ENCODE measurements at regions not wholly inside any gene's neighbourhood (a gene's known extent, or its start where the extent isn't known, plus 50 kb on each side); places are given as distances from the start of the nearest gene placed in this dataset.

DNA sequence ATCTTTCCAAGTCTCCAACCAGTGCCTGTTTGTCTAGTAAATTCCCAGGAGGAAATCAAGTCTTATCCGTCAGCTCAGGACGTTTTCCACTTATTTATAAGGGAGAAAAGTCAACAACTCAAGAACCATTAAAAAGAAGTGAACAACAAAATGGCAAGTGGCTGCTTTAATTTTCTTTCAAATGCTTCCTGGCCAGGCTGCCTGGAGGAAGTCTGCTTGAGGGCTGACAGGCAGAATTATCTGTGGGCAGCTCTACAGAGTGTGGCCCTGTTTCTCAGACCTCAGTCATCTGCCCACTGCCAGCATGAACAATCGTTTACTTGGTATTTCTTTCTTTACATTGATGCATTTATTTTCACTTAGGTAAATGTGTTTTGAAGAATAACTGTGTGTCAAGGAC is 281.9 kb upstream of the ISX start (continued):
- TF ChIP-seq, protein P1, sequence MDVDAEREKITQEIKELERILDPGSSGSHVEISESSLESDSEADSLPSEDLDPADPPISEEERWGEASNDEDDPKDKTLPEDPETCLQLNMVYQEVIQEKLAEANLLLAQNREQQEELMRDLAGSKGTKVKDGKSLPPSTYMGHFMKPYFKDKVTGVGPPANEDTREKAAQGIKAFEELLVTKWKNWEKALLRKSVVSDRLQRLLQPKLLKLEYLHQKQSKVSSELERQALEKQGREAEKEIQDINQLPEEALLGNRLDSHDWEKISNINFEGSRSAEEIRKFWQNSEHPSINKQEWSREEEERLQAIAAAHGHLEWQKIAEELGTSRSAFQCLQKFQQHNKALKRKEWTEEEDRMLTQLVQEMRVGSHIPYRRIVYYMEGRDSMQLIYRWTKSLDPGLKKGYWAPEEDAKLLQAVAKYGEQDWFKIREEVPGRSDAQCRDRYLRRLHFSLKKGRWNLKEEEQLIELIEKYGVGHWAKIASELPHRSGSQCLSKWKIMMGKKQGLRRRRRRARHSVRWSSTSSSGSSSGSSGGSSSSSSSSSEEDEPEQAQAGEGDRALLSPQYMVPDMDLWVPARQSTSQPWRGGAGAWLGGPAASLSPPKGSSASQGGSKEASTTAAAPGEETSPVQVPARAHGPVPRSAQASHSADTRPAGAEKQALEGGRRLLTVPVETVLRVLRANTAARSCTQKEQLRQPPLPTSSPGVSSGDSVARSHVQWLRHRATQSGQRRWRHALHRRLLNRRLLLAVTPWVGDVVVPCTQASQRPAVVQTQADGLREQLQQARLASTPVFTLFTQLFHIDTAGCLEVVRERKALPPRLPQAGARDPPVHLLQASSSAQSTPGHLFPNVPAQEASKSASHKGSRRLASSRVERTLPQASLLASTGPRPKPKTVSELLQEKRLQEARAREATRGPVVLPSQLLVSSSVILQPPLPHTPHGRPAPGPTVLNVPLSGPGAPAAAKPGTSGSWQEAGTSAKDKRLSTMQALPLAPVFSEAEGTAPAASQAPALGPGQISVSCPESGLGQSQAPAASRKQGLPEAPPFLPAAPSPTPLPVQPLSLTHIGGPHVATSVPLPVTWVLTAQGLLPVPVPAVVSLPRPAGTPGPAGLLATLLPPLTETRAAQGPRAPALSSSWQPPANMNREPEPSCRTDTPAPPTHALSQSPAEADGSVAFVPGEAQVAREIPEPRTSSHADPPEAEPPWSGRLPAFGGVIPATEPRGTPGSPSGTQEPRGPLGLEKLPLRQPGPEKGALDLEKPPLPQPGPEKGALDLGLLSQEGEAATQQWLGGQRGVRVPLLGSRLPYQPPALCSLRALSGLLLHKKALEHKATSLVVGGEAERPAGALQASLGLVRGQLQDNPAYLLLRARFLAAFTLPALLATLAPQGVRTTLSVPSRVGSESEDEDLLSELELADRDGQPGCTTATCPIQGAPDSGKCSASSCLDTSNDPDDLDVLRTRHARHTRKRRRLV (CRISPR knock-in tag; IDR thresholded peaks at IDR 0.05) = no peak
- TF ChIP-seq, protein P2, sequence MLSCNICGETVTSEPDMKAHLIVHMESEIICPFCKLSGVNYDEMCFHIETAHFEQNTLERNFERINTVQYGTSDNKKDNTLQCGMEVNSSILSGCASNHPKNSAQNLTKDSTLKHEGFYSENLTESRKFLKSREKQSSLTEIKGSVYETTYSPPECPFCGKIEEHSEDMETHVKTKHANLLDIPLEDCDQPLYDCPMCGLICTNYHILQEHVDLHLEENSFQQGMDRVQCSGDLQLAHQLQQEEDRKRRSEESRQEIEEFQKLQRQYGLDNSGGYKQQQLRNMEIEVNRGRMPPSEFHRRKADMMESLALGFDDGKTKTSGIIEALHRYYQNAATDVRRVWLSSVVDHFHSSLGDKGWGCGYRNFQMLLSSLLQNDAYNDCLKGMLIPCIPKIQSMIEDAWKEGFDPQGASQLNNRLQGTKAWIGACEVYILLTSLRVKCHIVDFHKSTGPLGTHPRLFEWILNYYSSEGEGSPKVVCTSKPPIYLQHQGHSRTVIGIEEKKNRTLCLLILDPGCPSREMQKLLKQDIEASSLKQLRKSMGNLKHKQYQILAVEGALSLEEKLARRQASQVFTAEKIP (CRISPR knock-in tag; IDR thresholded peaks at IDR 0.05; ENCODE audit: borderline replicate concordance) = no peak

DNA sequence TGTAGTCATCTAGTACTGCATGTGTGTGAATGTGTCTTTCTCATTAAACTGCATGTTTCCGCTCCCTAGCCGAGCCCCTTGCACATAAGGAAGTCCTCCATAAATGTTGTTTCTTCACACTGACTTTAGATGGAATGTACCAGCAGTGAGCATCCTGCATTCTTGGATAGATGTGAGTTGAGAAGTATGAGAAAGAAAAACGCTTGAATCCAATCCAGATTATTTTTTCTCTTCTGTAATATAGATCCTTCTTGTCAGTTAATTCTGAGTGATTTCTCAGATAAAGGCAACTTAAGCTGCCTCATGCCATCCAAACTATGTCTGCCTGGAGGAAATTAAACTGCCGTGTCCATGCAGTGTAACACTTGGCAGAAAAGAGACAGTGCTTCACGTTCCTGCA is 268.1 kb upstream of the ISX start:
- POLR2A ChIA-PET = no interaction called here
- ATAC-seq (no peak), DNase-seq (ENCODE audit: low spot score) (no peak), FAIRE-seq (no peak)
- CTCF ChIA-PET (ENCODE audit: low intra/inter-chr PET ratio, low total read pairs) = no interaction called here
- Histone ChIP-seq H3K9me3 (ENCODE audit: low read length) (no peaks in the 10 kb centered on the region), H3K36me3 (replicated peaks in 1 of 2; ENCODE audit: control insufficient read depth in 1 of 2, insufficient read depth in 2 of 2, low read length in 2 of 2) (no peaks in the 10 kb centered on the region), H3K27me3 (ENCODE audit: control insufficient read depth in 1 of 2, insufficient read depth in 2 of 2, low read length in 2 of 2) (peaks cover 0 to 20% of the 10 kb centered on the region in 2 experiments; a peak in 2 of 5 replicates), H3K4me2 (ENCODE audit: low read depth, low read length) (no peak overlapping the region), H4K20me1 (ENCODE audit: insufficient read depth, low read length) (no peaks in the 10 kb centered on the region), H3K4me3 (replicated peaks in 1 of 3; ENCODE audit: insufficient read depth in 1 of 3, low read depth in 2 of 3, low read length in 3 of 3) (no peak overlapping the region), H3K4me1 (ENCODE audit: insufficient read depth, low read length) (no peaks in the 10 kb centered on the region), H2AFZ (ENCODE audit: low read length) (no peak overlapping the region), H3K9ac (ENCODE audit: insufficient read depth, low read depth, low read length) (no peak overlapping the region), H3K27ac (ENCODE audit: extremely low read length, insufficient read depth, low read length) (no peak overlapping the region), H3K79me2 (ENCODE audit: insufficient read depth, low read length) (no peaks in the 10 kb centered on the region)
- WGBS (ENCODE audit: low lambda C conversion rate) = 5% methylated on average over 5 of the region's 5 CpGs
- in situ Hi-C loops (cut with HindIII; ENCODE audit: extremely low pct_ligation_motif_present, low pct_unique_long_range_greater_than_20kb) (no loop called here), intact Hi-C loops (cut with micrococcal nuclease; ENCODE audit: unreplicated experiment) (no loop called here)
- BruUV-seq (replicated peaks) = no TSS peak
- no peak for TF ChIP-seq ZNF879 (CRISPR knock-in tag; IDR thresholded peaks at IDR 0.05)
- no peak for TF ChIP-seq FOXK1 (CRISPR knock-in tag; IDR thresholded peaks at IDR 0.05; ENCODE audit: borderline replicate concordance, low read depth)
- TF ChIP-seq, protein P3, sequence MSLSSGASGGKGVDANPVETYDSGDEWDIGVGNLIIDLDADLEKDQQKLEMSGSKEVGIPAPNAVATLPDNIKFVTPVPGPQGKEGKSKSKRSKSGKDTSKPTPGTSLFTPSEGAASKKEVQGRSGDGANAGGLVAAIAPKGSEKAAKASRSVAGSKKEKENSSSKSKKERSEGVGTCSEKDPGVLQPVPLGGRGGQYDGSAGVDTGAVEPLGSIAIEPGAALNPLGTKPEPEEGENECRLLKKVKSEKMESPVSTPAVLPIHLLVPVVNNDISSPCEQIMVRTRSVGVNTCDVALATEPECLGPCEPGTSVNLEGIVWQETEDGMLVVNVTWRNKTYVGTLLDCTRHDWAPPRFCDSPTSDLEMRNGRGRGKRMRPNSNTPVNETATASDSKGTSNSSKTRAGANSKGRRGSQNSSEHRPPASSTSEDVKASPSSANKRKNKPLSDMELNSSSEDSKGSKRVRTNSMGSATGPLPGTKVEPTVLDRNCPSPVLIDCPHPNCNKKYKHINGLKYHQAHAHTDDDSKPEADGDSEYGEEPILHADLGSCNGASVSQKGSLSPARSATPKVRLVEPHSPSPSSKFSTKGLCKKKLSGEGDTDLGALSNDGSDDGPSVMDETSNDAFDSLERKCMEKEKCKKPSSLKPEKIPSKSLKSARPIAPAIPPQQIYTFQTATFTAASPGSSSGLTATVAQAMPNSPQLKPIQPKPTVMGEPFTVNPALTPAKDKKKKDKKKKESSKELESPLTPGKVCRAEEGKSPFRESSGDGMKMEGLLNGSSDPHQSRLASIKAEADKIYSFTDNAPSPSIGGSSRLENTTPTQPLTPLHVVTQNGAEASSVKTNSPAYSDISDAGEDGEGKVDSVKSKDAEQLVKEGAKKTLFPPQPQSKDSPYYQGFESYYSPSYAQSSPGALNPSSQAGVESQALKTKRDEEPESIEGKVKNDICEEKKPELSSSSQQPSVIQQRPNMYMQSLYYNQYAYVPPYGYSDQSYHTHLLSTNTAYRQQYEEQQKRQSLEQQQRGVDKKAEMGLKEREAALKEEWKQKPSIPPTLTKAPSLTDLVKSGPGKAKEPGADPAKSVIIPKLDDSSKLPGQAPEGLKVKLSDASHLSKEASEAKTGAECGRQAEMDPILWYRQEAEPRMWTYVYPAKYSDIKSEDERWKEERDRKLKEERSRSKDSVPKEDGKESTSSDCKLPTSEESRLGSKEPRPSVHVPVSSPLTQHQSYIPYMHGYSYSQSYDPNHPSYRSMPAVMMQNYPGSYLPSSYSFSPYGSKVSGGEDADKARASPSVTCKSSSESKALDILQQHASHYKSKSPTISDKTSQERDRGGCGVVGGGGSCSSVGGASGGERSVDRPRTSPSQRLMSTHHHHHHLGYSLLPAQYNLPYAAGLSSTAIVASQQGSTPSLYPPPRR (CRISPR knock-in tag; IDR thresholded peaks at IDR 0.05; ENCODE audit: borderline replicate concordance) = no peak
- TF ChIP-seq, protein P4, sequence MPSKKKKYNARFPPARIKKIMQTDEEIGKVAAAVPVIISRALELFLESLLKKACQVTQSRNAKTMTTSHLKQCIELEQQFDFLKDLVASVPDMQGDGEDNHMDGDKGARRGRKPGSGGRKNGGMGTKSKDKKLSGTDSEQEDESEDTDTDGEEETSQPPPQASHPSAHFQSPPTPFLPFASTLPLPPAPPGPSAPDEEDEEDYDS (CRISPR knock-in tag; IDR thresholded peaks at IDR 0.05) = no peak
- no peak for TF ChIP-seq ZNF552 (CRISPR knock-in tag; IDR thresholded peaks at IDR 0.05; ENCODE audit: borderline replicate concordance)
- no peak for TF ChIP-seq ARHGAP35 (CRISPR knock-in tag; IDR thresholded peaks at IDR 0.05; ENCODE audit: borderline replicate concordance)

Measured in HepG2 (cell line).